ENCODE measurements at regions not wholly inside any gene's neighbourhood (a gene's known extent, or its start where the extent isn't known, plus 50 kb on each side); places are given as distances from the start of the nearest gene placed in this dataset.
A peak's percentile ranks its signal among the peaks of the same experiment; 100 is the strongest.
"Not testable (repeated sequence)": the region's sequence is repeated elsewhere in the genome, so short reads cannot be mapped to it uniquely, and the experiment has no call there.

GRCh38 chr21:7933923-7934322 lies 2587.5 kb upstream of the TPTE start:
- H3K27me3 Mint-ChIP-seq, result peaks cover 0 to 1% of the 10 kb centered on the region in 2 donors
- ChIA-PET POLR2A (no interaction called here), CTCF (no interaction called here)
- no peaks in the 10 kb centered on the region for H3K36me3 ChIP-seq (ENCODE audit: insufficient read depth, low read length)
- H3K4me3 ChIP-seq (ENCODE audit: low read length), result no peak overlapping the region
- no peak for DNase-seq
- no peaks in the 10 kb centered on the region for H3K4me1 ChIP-seq (ENCODE audit: insufficient read depth, low read length)
- H3K9me3 Mint-ChIP-seq, result peaks cover 0 to 73% (median 0%) of the 10 kb centered on the region in 5 donors
- no peak overlapping the region for H3K27ac ChIP-seq (ENCODE audit: low read depth, low read length)
- H3K27me3 ChIP-seq (ENCODE audit: insufficient read depth, low read length, poor library complexity, severe bottlenecking), result no peaks in the 10 kb centered on the region
- peaks cover 3 to 62% (median 20%) of the 10 kb centered on the region in 3 donors for H3K36me3 Mint-ChIP-seq
- no peak overlapping the region for H3K4me3 Mint-ChIP-seq
- H3K9me3 ChIP-seq (ENCODE audit: low read length), result peaks cover 66% of the 10 kb centered on the region
- no peaks in the 10 kb centered on the region for H3K4me1 Mint-ChIP-seq
- H3K27ac Mint-ChIP-seq, result no peak overlapping the region

GRCh38 chr21:7937297-7937696 lies 2584.1 kb upstream of the TPTE start:
- peaks cover 4 to 77% (median 20%) of the 10 kb centered on the region in 3 donors for H3K36me3 Mint-ChIP-seq
- H3K4me3 Mint-ChIP-seq; H3K36me3 ChIP-seq (ENCODE audit: insufficient read depth, low read length); H3K4me1 Mint-ChIP-seq; H3K27me3 ChIP-seq (ENCODE audit: insufficient read depth, low read length, poor library complexity, severe bottlenecking); H3K27ac Mint-ChIP-seq; H3K4me3 ChIP-seq (ENCODE audit: low read length); DNase-seq; H3K4me1 ChIP-seq (ENCODE audit: insufficient read depth, low read length); POLR2A ChIA-PET; H3K27ac ChIP-seq (ENCODE audit: low read depth, low read length); H3K27me3 Mint-ChIP-seq; CTCF ChIA-PET: not testable (repeated sequence)
- peaks cover 82% of the 10 kb centered on the region for H3K9me3 ChIP-seq (ENCODE audit: low read length)
- peaks cover 0 to 100% (median 0%) of the 10 kb centered on the region in 5 donors for H3K9me3 Mint-ChIP-seq

GRCh38 chr21:7938223-7938622 lies 2583.2 kb upstream of the TPTE start:
- not testable (repeated sequence) for H3K36me3 ChIP-seq (ENCODE audit: insufficient read depth, low read length); DNase-seq
- H3K9me3 Mint-ChIP-seq, result peaks cover 0 to 99% (median 0%) of the 10 kb centered on the region in 5 donors

GRCh38 chr21:7941432-7941831 lies 2580.0 kb upstream of the TPTE start:
- H3K27me3 Mint-ChIP-seq; H3K27ac Mint-ChIP-seq; CTCF ChIA-PET; H3K4me3 ChIP-seq (ENCODE audit: low read length); POLR2A ChIA-PET; DNase-seq; H3K27me3 ChIP-seq (ENCODE audit: insufficient read depth, low read length, poor library complexity, severe bottlenecking); H3K4me1 ChIP-seq (ENCODE audit: insufficient read depth, low read length); H3K36me3 ChIP-seq (ENCODE audit: insufficient read depth, low read length); H3K27ac ChIP-seq (ENCODE audit: low read depth, low read length); H3K4me3 Mint-ChIP-seq; H3K4me1 Mint-ChIP-seq: not testable (repeated sequence)
- H3K9me3 ChIP-seq (ENCODE audit: low read length), result peaks cover 83% of the 10 kb centered on the region
- H3K9me3 Mint-ChIP-seq, result peaks cover 0 to 99% (median 0%) of the 10 kb centered on the region in 5 donors
- H3K36me3 Mint-ChIP-seq, result peaks cover 3 to 90% (median 44%) of the 10 kb centered on the region in 3 donors

More at GRCh38 chr21:7938223-7938622, 2583.2 kb upstream of the TPTE start:
- H3K27ac Mint-ChIP-seq; H3K27me3 ChIP-seq (ENCODE audit: insufficient read depth, low read length, poor library complexity, severe bottlenecking); POLR2A ChIA-PET; H3K4me1 ChIP-seq (ENCODE audit: insufficient read depth, low read length); H3K27ac ChIP-seq (ENCODE audit: low read depth, low read length); H3K4me3 ChIP-seq (ENCODE audit: low read length); H3K27me3 Mint-ChIP-seq; CTCF ChIA-PET; H3K4me1 Mint-ChIP-seq; H3K4me3 Mint-ChIP-seq: not testable (repeated sequence)
- H3K36me3 Mint-ChIP-seq, result peaks cover 4 to 76% (median 22%) of the 10 kb centered on the region in 3 donors
- peaks cover 84% of the 10 kb centered on the region for H3K9me3 ChIP-seq (ENCODE audit: low read length)

GRCh38 chr21:7942219-7942618 lies 2579.2 kb upstream of the TPTE start:
- H3K27me3 ChIP-seq (ENCODE audit: insufficient read depth, low read length, poor library complexity, severe bottlenecking); H3K4me3 Mint-ChIP-seq; CTCF ChIA-PET; H3K36me3 ChIP-seq (ENCODE audit: insufficient read depth, low read length); H3K4me1 ChIP-seq (ENCODE audit: insufficient read depth, low read length); POLR2A ChIA-PET; H3K4me3 ChIP-seq (ENCODE audit: low read length); H3K27ac Mint-ChIP-seq; DNase-seq; H3K27ac ChIP-seq (ENCODE audit: low read depth, low read length); H3K27me3 Mint-ChIP-seq; H3K4me1 Mint-ChIP-seq: not testable (repeated sequence)
- Mint-ChIP-seq H3K9me3 (peaks cover 0 to 99% (median 0%) of the 10 kb centered on the region in 5 donors), H3K36me3 (peaks cover 3 to 88% (median 42%) of the 10 kb centered on the region in 3 donors)
- H3K9me3 ChIP-seq (ENCODE audit: low read length), result peaks cover 83% of the 10 kb centered on the region

GRCh38 chr21:7943534-7943933 lies 2577.8 kb upstream of the TPTE start:
- H3K4me1 Mint-ChIP-seq; H3K27me3 Mint-ChIP-seq; CTCF ChIA-PET; H3K27me3 ChIP-seq (ENCODE audit: insufficient read depth, low read length, poor library complexity, severe bottlenecking); H3K4me3 ChIP-seq (ENCODE audit: low read length); DNase-seq; H3K27ac ChIP-seq (ENCODE audit: low read depth, low read length); POLR2A ChIA-PET; H3K4me1 ChIP-seq (ENCODE audit: insufficient read depth, low read length); H3K4me3 Mint-ChIP-seq; H3K36me3 ChIP-seq (ENCODE audit: insufficient read depth, low read length); H3K27ac Mint-ChIP-seq: not testable (repeated sequence)
- peaks cover 3 to 87% (median 52%) of the 10 kb centered on the region in 3 donors for H3K36me3 Mint-ChIP-seq
- H3K9me3 ChIP-seq (ENCODE audit: low read length), result peaks cover 87% of the 10 kb centered on the region
- peaks cover 0 to 99% (median 0%) of the 10 kb centered on the region in 5 donors for H3K9me3 Mint-ChIP-seq

GRCh38 chr21:7947422-7947821 lies 2574.0 kb upstream of the TPTE start:
- no peak overlapping the region for H3K4me3 Mint-ChIP-seq
- H3K4me1 Mint-ChIP-seq, result no peaks in the 10 kb centered on the region
- H3K27ac Mint-ChIP-seq, result peak overlapping the region in 1 of 8 donors; percentile 2
- no peaks in the 10 kb centered on the region for H3K36me3 ChIP-seq (ENCODE audit: insufficient read depth, low read length)
- H3K27ac ChIP-seq (ENCODE audit: low read depth, low read length), result no peak overlapping the region
- no peak for DNase-seq
- POLR2A ChIA-PET, result no interaction called here
- peaks cover 0 to 99% (median 0%) of the 10 kb centered on the region in 5 donors for H3K9me3 Mint-ChIP-seq
- CTCF ChIA-PET, result no interaction called here
- peaks cover 0 to 1% of the 10 kb centered on the region in 2 donors for H3K27me3 Mint-ChIP-seq
- peaks cover 0 to 86% (median 58%) of the 10 kb centered on the region in 3 donors for H3K36me3 Mint-ChIP-seq
- H3K4me3 ChIP-seq (ENCODE audit: low read length), result no peak overlapping the region
- no peaks in the 10 kb centered on the region for H3K27me3 ChIP-seq (ENCODE audit: insufficient read depth, low read length, poor library complexity, severe bottlenecking)
- peaks cover 89% of the 10 kb centered on the region for H3K9me3 ChIP-seq (ENCODE audit: low read length)
- H3K4me1 ChIP-seq (ENCODE audit: insufficient read depth, low read length), result no peaks in the 10 kb centered on the region

- H3K36me3 ChIP-seq (ENCODE audit: insufficient read depth, low read length); H3K27me3 Mint-ChIP-seq; H3K27ac Mint-ChIP-seq; POLR2A ChIA-PET; H3K27me3 ChIP-seq (ENCODE audit: insufficient read depth, low read length, poor library complexity, severe bottlenecking); DNase-seq; H3K4me1 Mint-ChIP-seq; H3K27ac ChIP-seq (ENCODE audit: low read depth, low read length); H3K4me3 Mint-ChIP-seq; H3K4me1 ChIP-seq (ENCODE audit: insufficient read depth, low read length); H3K4me3 ChIP-seq (ENCODE audit: low read length); CTCF ChIA-PET: not testable (repeated sequence)
- Mint-ChIP-seq H3K9me3 (peaks cover 0 to 100% (median 0%) of the 10 kb centered on the region in 5 donors), H3K36me3 (peaks cover 0 to 89% (median 57%) of the 10 kb centered on the region in 3 donors)
- H3K9me3 ChIP-seq (ENCODE audit: low read length), result peaks cover 89% of the 10 kb centered on the region
Measured at GRCh38 chr21:7948727-7949126, 2572.7 kb upstream of the TPTE start.

GRCh38 chr21:7949882-7950281 lies 2571.5 kb upstream of the TPTE start:
- H3K27me3 Mint-ChIP-seq; H3K4me3 Mint-ChIP-seq; H3K27ac Mint-ChIP-seq; H3K36me3 ChIP-seq (ENCODE audit: insufficient read depth, low read length); CTCF ChIA-PET; DNase-seq; H3K4me1 ChIP-seq (ENCODE audit: insufficient read depth, low read length); H3K27ac ChIP-seq (ENCODE audit: low read depth, low read length); H3K4me3 ChIP-seq (ENCODE audit: low read length); POLR2A ChIA-PET; H3K27me3 ChIP-seq (ENCODE audit: insufficient read depth, low read length, poor library complexity, severe bottlenecking); H3K4me1 Mint-ChIP-seq: not testable (repeated sequence)
- H3K9me3 Mint-ChIP-seq, result peaks cover 0 to 100% (median 0%) of the 10 kb centered on the region in 5 donors
- H3K9me3 ChIP-seq (ENCODE audit: low read length), result peaks cover 92% of the 10 kb centered on the region
- peaks cover 0 to 85% (median 55%) of the 10 kb centered on the region in 3 donors for H3K36me3 Mint-ChIP-seq

Data from CD8-positive, alpha-beta memory T cell (primary cell).